ENCODE measurements at regions not wholly inside any gene's neighbourhood (a gene's known extent, or its start where the extent isn't known, plus 50 kb on each side); places are given as distances from the start of the nearest gene placed in this dataset.

GRCh38 chr15:45763170-45763869 is 128.5 kb downstream of the SQOR start:
- TF ChIP-seq SIN3A (IDR thresholded peaks at IDR 0.05; ENCODE audit: borderline replicate concordance, insufficient read depth, low read length) = no peak
- no peak for TF ChIP-seq REST (IDR thresholded peaks at IDR 0.05; ENCODE audit: insufficient read depth in 1 of 2, low read depth in 2 of 2, low read length in 2 of 2)
- TF ChIP-seq TAF1 (IDR thresholded peaks at IDR 0.05; ENCODE audit: borderline replicate concordance, insufficient read depth, low read length) = no peak
- no peak for TF ChIP-seq POLR2AphosphoS5 (IDR thresholded peaks at IDR 0.05; ENCODE audit: low read depth, low read length)
